GDM1 (cell line): ENCODE measurements at regions not wholly inside any gene's neighbourhood (a gene's known extent, or its start where the extent isn't known, plus 50 kb on each side); places are given as distances from the start of the nearest gene placed in this dataset.
"Not testable (repeated sequence)": the region's sequence is repeated elsewhere in the genome, so short reads cannot be mapped to it uniquely, and the experiment has no call there.

Source experiments
- DNase-seq: peaks from one replicate; lab custom pipeline; 2025; lab: John Stamatoyannopoulos, UW

DNA sequence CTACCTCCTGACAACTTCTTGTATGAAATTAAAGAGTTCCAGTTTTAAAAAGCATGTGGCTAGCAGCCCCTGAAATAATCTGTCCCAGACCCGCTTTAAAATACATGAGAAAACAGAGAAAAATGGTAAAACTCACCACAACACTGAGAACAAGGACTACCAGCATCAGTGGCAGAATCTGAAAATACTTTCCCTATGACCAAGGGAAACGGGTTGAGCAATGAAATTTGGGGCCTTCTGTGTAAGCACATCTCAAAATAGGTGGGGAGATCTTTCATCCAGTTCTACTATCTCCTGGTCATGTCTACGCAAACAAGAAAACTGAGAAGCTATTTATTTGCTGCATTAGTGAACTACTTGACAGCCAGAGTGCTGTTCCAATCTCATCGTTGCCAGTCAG is 172.3 kb downstream of the LNPK start:
- no peak for DNase-seq

DNA sequence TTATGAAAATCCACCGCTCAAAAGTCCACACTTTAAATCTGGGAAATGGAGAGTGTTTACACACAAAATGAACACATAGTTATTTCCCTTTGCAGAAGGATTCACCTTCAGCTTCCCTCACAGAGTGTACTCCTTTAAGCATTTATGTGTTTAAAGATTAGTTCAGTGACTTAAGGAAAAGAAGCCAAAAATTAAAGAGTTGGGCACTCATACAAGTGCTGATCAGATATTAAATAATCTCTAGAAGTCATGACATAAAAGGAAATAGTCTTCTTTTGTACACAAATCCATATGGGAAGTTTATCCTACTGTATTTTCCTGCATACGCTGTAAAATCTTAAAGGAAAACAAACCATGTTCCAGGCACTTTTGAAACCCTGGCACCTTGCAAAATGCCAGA is 174.2 kb downstream of the LNPK start:
- no peak for DNase-seq

DNA sequence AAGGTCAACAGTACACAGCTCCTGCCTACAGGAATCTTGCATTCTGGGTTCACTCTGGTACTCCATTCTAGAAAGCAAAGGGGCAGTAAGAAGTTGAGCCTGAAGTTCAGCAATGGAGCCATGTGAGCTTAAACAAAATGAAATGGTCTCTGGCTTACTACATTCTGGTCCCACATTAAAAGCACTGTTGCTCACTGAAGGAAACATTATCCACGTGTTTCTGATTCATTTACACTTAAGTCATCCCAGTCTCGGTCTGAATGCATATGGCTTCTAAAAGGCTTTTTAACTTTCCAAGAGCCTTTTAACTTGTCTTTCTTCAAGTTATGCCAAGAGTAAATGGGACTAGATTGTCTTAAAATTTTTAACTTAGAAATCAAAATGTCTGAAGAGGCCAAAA is 177.8 kb downstream of the LNPK start:
- no peak for DNase-seq

DNA sequence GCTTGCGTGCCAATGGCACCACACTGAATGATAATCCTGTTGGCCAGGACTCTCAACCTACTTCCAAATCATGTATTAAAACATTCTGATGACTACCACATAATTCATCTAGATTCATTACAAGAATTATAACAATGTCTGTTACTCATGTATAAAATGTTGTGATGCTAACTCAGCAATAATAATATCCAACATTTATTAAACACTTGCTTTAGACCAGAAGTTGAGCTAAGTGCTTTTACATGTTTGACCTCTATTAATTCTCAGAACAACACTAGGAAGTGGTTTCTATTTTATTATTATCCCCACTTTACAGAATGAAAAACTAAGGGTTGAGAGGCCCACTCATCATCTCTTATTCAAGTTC is 178.4 kb downstream of the LNPK start:
- DNase-seq: no peak

DNA sequence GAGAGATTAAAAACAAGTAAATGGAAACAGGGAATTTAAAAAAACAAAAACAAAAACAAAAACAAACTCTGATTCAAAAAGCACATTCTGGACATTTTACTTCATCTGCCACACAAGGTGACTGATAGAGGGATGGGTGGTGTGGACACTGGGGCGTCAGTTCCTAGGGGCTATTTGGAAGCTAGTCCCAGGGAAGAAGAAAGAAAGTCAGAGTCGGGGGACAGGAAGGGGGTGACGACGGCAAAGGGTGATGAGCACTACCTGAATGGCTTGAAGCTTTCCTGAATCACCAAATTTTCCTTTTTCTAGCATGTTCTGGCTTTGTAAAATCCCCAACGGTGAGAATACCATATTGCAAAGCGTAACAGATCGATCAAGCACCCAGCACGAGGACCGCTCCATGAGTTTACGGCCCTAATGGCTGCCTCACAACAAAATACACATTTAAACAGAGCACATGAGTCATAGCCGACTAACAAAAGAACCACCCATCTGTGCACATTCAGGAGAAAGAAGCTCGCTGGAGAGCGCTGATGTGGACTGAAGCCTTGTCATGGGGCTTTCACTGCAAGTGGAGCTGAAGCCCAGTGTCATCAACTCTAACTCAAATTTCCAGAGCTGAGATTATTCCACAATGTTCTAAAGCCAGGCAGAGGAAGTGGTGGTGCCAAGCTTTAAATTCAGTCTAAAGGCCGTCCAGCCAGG is 178.9 kb downstream of the LNPK start:
- no peak for DNase-seq

DNA sequence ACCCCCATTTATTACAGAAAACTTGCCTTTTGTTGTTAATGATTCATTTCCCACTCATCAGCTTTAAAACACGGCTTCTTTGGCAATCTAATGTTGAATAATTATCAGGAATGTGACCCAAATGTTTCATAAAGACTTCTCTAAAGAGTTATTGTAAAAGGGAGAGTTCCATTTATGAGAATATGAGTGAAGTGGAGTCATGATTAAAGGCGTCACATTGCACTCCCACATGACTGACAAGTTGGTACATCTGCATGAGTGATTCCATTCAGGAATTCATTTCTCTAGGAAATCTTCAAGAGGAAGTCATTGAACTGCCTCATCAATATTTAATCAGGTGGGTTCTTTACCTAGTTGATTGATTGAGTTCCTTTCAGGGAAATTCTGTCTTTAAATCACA is 184.8 kb downstream of the LNPK start:
- DNase-seq: no peak

DNA sequence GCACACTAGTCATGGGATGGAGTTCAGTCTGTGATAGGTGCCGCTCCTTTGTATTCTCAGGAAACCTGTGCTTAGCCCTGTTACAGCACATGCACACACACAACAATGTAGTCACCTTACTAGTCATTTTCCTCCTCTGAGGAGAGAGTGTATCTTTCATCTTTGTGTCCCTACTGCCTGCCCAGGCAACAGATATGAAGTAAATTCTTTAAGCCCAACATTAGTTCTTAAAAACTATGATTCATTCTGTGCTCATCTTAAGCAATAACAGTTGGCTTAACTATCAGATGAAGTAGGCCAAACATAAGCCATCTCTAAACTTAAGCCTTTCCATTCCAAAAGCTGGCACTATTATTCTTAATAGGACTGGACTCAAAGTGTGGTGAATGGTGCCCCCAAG is 186.5 kb downstream of the LNPK start:
- DNase-seq: no peak

DNA sequence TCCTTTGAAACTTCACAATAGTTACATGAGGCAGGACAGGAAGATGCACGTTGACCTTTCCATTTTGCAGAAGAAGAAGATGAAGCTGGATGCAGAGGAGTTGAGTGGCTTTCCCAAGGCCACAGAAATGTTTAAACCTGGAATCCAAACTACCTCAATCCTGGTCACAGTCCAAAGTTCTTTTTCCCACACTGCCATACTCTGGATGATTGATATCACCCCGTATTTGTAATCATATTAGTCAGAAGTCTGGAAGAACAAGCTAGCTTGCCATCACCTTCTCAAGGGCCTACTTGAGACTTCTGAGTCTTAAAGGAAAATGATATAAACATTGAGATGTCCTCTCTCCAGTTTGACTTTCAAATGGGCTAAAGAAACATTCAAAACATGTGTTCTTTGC is 190.1 kb downstream of the LNPK start:
- DNase-seq: no peak

DNA sequence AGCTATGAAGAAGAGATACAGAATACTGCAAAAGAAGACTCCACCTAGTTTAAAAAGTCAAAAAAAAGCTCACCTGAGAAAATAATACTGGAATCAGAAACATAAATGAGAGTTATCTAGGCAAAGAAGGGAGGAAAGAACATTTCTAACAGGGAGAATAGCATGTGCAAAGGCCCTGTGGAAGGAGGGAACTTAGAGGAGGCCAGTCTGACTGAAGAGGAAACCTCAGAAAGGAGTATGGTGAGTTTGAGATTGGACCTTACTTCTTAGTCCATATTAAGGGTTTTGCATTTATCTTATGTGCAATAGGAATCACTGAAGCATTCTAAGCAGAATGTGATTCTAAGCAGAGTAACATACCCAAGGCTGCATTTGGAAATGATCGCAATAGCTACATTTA is 193.2 kb downstream of the LNPK start:
- no peak for DNase-seq

DNA sequence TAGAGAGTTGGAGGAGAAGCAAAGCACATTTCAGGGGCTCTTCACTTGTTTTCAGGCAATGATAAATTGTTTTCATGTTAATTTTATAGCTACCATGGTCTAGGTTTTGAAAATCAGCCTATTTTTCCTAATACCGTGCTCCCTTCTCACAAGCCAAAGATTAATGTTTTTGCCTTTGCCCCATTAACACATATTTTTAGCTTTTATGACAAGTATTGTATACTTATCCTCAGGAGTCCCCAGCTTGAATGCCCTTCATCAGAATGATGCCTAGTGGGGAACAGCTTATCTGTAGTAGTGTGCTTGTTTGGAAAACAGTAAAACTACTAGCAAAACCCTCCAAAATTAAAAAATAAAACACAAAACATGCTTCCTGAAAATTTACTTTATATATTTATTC is 194.0 kb downstream of the LNPK start:
- no peak for DNase-seq

DNA sequence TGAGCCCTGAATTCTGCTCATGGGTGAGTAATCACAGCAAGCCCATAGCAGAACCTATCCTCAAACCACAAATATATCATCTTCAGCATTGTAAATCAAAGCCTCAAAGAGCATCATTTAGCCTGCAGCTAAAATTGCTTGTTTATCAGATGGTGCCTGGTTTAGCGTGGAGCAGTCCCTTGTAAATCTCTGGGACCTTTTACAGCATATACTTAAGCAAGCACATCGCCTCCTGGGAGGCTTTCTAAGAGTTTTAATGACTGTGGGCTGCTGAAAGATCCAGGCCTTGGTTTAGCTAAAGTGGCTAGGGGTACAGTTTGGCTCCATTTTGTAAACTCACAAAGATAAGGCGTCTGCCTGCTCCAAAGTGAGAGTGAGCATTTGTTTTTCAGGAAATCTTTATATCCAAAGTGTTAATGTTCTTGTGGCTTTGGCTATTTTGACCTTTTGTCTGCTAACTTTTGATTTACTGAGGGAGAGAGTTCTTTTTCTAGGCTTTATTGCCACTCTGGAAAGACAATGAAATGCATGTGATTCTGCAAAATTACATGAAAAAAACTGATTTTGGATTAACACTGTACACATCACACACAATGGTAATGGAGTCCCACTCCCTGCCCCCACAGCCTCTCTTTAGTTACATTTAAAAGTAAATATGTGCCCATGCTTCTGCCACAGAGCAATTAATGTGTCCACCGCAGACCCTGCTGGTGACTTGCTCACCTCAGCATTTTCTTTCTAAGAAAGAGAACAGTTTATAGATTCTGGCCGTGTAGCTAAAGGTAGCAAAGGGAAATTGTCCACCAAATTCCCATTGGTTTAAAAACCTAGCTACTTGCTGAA is 194.8 kb downstream of the LNPK start:
- no peak for DNase-seq

DNA sequence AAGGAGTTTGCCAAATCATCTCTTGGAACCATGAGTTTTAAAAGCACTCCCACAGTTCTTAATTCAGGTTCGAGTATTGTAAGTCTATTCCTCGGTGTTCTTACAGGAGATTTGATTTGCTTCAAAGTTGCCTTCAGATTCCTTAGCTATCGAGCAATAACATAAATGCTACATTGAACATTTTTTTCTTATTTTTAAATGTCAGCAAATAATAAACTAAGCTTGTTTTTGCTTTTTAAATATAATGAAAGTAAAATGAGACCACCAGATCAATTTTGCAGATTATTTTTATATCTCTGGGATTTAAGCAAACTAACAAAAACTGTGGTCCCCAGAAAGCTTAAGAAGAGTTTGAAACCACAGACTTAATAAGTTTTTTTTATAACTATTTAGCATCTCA is 195.5 kb downstream of the LNPK start:
- DNase-seq: no peak

DNA sequence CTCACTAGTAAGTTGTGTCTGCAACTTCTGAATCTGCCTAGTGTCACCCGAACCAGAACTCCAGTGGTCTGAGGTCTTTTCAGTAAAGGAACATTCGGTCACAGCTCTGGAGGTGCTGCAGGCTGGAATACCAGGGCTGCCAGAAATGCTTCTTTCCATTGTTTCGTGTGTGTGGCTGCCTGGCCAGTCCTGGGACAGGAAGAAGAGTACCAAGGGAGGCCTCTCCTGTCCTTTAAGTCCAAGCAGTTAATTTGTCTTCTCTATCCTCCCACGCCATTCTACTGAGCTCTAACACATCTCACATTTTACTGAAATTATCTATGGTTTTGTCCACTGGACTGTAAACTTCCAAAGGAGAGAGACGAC is 196.0 kb downstream of the LNPK start:
- DNase-seq: no peak

DNA sequence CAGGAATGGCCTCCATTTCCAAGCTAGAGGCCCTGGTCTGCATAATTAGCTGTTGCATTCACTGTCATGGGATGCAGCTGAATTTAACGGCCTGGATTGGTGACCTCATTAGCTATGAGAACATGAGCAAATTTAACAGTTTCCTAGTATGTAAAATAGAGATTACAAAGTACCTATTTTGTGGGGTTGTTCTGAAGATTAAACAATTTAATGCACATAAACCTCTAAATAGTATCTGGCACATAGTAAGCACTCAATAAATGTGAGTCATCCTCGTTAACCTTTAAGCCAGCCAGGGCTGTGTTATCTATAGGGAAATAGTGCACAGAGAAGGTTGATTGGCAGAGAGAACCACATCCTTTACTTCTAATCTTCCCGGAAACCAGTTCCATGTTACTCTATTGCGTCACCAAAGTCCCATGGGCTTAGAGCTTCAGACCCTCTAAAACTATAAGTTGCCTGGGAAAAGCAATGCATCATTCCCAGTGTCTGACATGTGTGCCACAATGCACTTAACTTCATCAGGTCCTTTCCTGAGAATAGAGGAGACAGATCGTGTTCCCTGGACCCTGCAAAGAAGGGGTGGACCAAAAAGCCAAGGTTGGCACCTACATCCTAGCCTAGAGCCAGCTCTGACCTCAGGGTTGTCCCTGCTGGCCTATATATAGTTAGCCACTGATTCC is 196.5 kb downstream of the LNPK start:
- no peak for DNase-seq

DNA sequence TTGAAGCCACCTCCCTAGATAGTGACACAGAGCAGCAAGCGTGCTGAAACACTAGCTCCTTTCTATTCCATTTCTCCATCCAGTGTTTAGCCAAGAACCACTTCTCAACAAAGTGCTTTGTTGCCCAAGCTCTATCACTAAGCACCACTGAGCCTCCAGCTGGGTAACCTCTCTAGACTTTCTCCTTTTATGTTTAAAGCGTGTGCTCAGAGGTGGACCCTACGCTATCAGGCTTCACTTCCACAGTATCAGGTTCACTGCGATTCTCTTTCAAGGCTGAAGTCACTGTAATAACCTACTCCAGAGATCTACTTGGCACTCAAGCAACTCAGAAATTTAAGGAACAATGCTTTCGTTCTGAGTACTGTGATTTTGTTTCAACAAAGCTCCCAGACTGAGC is 197.9 kb downstream of the LNPK start:
- no peak for DNase-seq

DNA sequence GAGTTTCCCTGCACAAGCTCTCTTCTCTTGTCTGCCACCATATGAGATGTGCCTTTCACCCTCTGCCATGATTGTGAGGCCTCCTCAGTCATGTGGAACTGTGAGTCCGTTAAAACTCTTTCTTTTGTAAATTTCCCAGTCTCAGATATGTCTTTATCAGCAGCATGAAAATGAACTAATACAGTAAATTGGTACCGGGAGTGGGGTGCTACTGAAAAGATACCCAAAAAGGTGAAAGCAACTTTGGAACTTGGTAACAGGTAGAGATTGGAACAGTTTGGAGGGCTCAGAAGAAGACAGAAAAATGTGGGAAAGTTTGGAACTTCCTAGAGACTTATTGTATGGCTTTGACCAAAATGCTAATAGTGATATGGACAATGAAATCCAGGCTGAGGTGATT is 205.6 kb downstream of the LNPK start:
- DNase-seq: not testable (repeated sequence)

DNA sequence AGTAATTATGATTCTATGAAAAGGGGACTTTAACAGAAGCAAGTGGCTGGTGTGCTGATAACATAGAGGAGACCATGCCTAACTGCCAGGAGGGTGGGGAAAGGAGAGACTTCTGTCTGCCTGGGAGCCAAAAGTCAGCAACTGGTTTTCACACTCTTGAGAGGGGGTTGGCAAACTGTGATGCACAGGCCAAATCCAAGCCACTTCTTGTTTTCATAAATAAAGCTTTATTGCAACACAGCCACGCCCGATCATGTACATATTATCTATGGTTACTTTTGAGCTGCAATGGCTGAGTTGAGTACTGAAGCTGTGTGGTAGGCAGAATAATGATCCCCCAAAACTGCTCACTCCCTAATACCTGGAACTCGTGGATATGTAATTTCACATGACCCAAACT is 208.4 kb downstream of the LNPK start:
- DNase-seq: no peak

DNA sequence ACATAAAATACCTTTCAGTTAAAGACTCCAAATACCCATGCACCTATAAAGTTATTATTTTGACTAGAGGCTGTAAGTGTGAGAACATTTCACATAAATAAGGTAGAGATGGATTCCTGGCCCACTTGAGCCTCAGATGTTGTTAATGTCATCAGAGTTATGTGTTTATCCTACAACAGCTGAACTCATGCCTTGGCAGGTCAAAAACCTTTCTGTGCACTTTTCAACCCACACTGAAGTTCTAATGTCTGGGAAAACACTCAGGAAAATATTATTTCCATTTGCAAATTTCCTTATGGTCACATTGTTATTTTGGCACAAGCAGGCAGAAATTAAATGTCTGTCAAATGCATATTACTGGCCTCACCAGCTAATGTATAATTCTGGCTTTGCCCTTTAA is 209.2 kb downstream of the LNPK start:
- no peak for DNase-seq

DNA sequence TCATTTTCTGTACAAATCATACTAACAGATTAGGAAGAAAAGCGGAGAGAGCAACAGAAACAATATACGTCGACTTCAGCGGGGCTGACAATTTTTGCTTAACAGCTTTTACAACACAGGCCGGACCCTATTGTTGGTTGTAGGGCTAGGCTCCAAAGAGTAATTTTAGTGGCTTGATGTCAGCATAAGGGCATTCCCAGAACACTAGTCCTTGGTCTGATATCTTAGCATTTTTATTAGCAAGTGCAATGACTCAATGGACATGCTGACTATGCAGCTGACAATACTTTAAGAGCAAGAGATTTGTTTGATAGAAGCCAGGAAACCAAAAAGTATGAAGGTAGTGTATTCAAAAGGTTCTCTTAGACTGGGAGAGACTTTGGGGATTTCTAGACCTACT is 209.9 kb downstream of the LNPK start:
- DNase-seq: no peak

DNA sequence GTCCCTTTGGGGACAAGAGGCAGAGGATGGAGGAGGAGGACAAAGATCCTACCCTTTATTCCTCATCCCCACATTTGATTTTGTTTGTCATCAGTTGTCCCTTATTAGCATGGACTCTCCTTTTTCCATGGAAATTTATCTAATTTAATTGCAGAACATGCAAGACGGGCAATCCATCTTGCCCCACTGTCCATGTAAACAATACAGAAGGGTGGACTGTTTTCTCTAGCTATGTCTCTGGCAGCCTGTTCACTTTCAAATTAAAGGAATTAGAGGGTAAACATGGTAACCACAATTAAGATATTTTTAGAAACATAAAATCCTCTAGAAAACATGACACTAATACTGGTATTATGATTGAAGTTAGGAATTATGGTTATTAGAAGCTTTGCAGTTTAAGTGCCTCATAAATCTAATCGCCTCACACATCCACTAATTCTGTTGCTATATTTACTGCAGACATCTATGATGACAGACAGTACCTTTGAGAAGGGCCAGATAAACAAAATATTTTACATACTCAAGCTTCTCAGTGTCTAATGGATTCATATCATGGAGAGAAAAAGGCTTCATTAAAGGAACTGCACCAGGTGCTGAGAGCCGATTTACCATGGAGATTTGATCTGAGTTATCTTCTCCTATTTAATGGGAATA is 215.5 kb downstream of the LNPK start:
- DNase-seq: no peak

DNA sequence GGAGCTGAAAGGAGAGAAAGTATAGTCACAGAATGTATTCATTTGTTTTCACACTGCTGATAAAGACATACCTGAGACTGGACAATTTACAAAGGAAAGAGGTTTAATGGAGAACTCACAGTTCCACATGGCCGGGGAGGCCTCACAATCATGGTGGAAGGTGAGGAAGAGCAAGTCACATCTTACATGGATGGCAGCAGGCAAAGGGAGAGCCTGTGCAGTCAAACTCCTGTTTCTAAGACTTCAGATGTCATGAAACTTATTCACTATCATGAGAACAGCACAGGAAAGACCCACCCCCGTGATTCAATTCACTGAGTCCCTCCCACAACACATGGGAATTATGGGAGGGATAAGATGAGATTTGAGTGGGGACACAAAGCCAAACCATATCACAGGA is 224.7 kb downstream of the LNPK start:
- DNase-seq: not testable (repeated sequence)

DNA sequence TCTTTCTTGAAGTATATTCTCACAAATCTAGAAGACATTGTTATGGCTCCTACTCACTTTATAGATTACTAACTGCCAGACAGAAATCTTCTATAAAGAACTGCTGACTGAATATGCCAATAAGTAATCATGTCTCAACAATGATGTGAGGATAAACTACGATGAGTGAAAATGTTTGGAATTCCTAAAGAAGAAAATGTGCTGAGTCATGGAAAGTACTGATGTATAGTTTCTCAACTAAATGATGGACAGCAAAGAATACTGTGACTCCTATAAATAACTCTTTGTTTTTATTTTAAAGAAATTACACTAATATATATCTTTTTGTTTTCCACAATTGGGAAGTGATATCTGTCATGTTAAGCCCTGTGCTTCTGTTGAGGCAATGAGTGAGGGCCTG is 232.9 kb downstream of the LNPK start:
- no peak for DNase-seq

DNA sequence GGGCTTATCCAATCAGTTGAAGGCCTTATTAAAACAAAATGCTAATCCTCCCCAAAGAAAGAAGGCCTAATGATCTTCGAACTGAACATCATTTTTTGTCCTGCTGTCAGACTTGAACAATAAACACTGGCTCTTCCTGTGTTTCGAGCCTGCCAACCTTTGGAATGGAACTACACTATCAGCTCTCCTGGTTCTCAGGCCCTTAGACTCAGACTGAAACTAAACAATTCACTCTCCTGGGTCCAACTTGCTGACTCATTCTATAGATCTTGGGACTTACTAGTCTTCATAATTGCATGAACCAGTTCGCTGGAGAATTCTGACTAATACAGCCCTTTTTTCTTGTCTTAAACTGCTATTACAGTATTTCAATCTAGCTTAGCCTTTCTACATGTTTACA is 235.2 kb downstream of the LNPK start:
- no peak for DNase-seq
